Transverse colon (tissue), 3 donors: ENCODE measurements at regions not wholly inside any gene's neighbourhood (a gene's known extent, or its start where the extent isn't known, plus 50 kb on each side); places are given as distances from the start of the nearest gene placed in this dataset.

Experiments
- POLR2A ChIP-seq: fragments of 450-650 bp; IDR thresholded peaks from one replicate; pipeline ENCODE4 v1.6.1; 2016; ENCODE audit warnings: antibody characterized with exemption, mild to moderate bottlenecking, moderate library complexity
- POLR2AphosphoS5 ChIP-seq, 3 donors: sonication (generic); formaldehyde crosslinking; IDR thresholded peaks; one replicate each; pipeline ENCODE4 v1.6.1; 2016; ENCODE audit warnings: antibody characterized with exemption in 3 of 3

DNA sequence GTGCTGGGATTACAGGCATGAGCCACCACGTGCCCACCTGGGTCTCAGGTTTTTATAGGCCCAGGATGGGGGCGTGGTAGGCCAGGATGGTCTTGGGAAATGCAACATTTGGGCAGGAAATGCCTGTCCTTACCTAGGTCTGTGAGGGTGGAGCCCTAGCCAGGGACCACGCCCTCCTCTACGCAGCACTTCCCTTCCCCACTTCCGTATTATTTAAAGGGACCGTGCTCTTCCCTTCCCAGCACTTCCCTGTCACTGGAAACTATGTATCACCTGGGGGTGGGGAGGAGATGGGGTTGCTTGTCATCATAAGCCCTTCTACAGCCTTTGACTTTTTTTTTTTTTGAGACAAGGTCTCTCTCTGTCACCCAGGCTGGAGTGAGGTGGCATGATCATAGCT is 238.9 kb upstream of the NLRP1 start:
- no peak for TF ChIP-seq POLR2A
- TF ChIP-seq POLR2AphosphoS5 (IDR thresholded peaks at IDR 0.05) = no peak
